Tibial nerve (tissue), 4 donors: ENCODE measurements at regions not wholly inside any gene's neighbourhood (a gene's known extent, or its start where the extent isn't known, plus 50 kb on each side); places are given as distances from the start of the nearest gene placed in this dataset.

Experiments
- CTCF ChIP-seq, 5 experiments: fragments of 200-600 bp in 3 of 5; fragments of 450-650 bp in 2 of 5; sonication (generic) in 3 of 5; IDR thresholded peaks; one replicate each; pipeline ENCODE4 v1.5.1; 2016 to 2019; ENCODE audit warnings: antibody characterized with exemption in 5 of 5, mild to moderate bottlenecking in 3 of 5, moderate library complexity in 2 of 5
- EP300 ChIP-seq, 2 donors: sonication (generic); formaldehyde crosslinking; IDR thresholded peaks; one replicate each; pipeline ENCODE4 v1.6.1; 2017; ENCODE audit warnings: antibody characterized with exemption in 2 of 2, mild to moderate bottlenecking in 1 of 2
- POLR2A ChIP-seq, 2 donors: fragments of 450-650 bp; IDR thresholded peaks; one replicate each; pipeline ENCODE4 v1.6.1; 2017; ENCODE audit warnings: antibody characterized with exemption in 2 of 2, mild to moderate bottlenecking in 2 of 2, moderate library complexity in 2 of 2

GRCh38 chr19:32105527-32106310 is 239.7 kb upstream of the ZNF507 start:
- no peak for TF ChIP-seq CTCF (IDR thresholded peaks at IDR 0.05)
- TF ChIP-seq POLR2A (IDR thresholded peaks at IDR 0.05), result no peak
- no peak for TF ChIP-seq EP300 (IDR thresholded peaks at IDR 0.05)
